Neural crest cell (in vitro differentiated cells): ENCODE measurements at regions not wholly inside any gene's neighbourhood (a gene's known extent, or its start where the extent isn't known, plus 50 kb on each side); places are given as distances from the start of the nearest gene placed in this dataset.

Source experiments
- DNase-seq: peaks from one replicate; pipeline ENCODE4 v3.0.0; 2021; ENCODE audit warnings: low read depth, mixed read lengths, low spot score
- H3K27ac Mint-ChIP-seq: one replicate; pipeline ENCODE4 v1.8.0; 2021; ENCODE audit warnings: mild to moderate bottlenecking, mixed read lengths; ENCODE audit not compliant: unreplicated experiment
- H3K27me3 Mint-ChIP-seq: 2 replicates; pipeline ENCODE4 v1.8.0; 2021; ENCODE audit warnings: low read depth, mild to moderate bottlenecking, mixed read lengths
- H3K36me3 Mint-ChIP-seq: 2 replicates; pipeline ENCODE4 v1.8.0; 2021; ENCODE audit warnings: low read depth, mild to moderate bottlenecking, mixed read lengths
- H3K4me1 Mint-ChIP-seq: 2 replicates; pipeline ENCODE4 v1.8.0; 2021; ENCODE audit warnings: mixed read lengths
- H3K4me3 Mint-ChIP-seq: one replicate; pipeline ENCODE4 v1.8.0; 2021; ENCODE audit warnings: mild to moderate bottlenecking, mixed read lengths
- H3K9me3 Mint-ChIP-seq: 2 replicates; pipeline ENCODE4 v1.8.0; 2021; ENCODE audit warnings: mixed read lengths
- TF ChIP-seq, protein P1 (sequence below): fragments of 200-600 bp; sonication (generic); conservative IDR thresholded peaks from 2 replicates; pipeline ENCODE4 v1.5.0; 2021; ENCODE audit warnings: antibody characterized with exemption, mild to moderate bottlenecking

DNA sequence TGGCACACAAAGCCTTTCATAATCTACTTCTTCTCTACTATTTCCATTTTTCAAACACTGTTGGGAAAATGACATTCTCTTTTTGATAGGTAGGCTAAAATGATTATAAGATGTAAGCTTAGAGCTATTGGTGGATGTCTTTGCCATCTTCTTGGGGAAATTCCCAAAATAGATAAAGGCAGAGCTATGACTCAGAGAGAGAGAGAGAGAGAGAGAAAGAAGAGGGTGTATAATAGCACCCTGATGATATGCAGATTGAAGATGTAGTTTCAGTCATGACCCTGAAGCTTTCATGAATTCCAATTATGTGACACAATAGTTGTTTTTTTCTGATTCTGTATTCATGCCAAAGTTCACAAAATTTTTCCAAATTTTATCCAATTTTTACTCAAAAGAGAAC is 529.1 kb downstream of the HS3ST4 start:
- Mint-ChIP-seq H3K36me3 (no peaks in the 10 kb centered on the region), H3K27me3 (no peaks in the 10 kb centered on the region), H3K27ac (no peak overlapping the region)

DNA sequence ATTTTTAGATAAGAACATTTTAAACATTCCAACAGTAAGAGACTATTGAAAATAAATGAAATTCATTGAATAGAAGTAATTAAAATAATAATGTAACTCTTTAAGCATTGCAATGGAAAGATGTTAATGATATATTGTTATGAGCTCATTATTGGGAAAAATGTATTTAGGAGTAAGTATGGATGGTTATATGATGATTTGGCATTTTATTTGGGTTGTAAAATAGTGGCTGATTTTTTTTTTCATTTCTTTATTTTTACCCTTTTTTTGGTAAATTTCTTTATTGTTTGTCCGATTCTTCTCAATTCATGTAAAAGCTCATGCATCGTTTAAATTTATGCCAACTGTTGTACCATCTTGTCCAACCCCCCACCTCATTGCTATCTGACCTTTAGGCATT is 539.9 kb downstream of the HS3ST4 start:
- DNase-seq = no peak
- H3K27ac Mint-ChIP-seq = no peak overlapping the region
- no peaks in the 10 kb centered on the region for H3K27me3 Mint-ChIP-seq
- H3K36me3 Mint-ChIP-seq = no peaks in the 10 kb centered on the region
- no peaks in the 10 kb centered on the region for H3K9me3 Mint-ChIP-seq
- TF ChIP-seq, protein P1, sequence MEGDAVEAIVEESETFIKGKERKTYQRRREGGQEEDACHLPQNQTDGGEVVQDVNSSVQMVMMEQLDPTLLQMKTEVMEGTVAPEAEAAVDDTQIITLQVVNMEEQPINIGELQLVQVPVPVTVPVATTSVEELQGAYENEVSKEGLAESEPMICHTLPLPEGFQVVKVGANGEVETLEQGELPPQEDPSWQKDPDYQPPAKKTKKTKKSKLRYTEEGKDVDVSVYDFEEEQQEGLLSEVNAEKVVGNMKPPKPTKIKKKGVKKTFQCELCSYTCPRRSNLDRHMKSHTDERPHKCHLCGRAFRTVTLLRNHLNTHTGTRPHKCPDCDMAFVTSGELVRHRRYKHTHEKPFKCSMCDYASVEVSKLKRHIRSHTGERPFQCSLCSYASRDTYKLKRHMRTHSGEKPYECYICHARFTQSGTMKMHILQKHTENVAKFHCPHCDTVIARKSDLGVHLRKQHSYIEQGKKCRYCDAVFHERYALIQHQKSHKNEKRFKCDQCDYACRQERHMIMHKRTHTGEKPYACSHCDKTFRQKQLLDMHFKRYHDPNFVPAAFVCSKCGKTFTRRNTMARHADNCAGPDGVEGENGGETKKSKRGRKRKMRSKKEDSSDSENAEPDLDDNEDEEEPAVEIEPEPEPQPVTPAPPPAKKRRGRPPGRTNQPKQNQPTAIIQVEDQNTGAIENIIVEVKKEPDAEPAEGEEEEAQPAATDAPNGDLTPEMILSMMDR = no peak
- H3K4me1 Mint-ChIP-seq = no peaks in the 10 kb centered on the region
- no peak overlapping the region for H3K4me3 Mint-ChIP-seq

More for the DNA sequence above, 529.1 kb downstream of the HS3ST4 start:
- peaks cover 21% of the 10 kb centered on the region for H3K4me1 Mint-ChIP-seq
- TF ChIP-seq, protein P1 = no peak
- no peak overlapping the region for H3K4me3 Mint-ChIP-seq
- no peaks in the 10 kb centered on the region for H3K9me3 Mint-ChIP-seq
- DNase-seq = no peak

DNA sequence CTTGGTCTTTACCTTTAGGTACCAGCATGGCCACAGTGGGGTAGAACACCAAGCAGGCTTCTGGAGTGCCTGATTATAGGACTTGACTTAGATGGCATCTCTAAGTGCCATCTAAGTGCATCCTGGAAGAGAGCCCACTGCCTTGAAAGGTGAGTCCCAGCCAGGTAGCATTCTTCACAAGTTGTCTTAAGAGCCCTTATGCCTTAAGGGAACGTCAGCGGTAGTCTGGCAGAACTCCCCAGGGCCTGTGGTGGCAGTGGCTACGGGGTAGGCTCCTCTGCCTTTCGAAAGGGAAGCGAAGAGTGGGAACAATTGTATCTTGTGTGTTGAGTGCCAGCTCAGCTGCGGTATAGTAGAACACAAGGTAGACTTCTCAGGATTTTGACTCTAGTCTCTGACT is 549.0 kb downstream of the HS3ST4 start:
- H3K4me3 Mint-ChIP-seq = no peak overlapping the region
- H3K27me3 Mint-ChIP-seq = no peaks in the 10 kb centered on the region
- TF ChIP-seq, protein P1 = no peak
- H3K27ac Mint-ChIP-seq = no peak overlapping the region
- H3K9me3 Mint-ChIP-seq = peaks cover 17% of the 10 kb centered on the region
- no peak for DNase-seq
- no peaks in the 10 kb centered on the region for H3K4me1 Mint-ChIP-seq
- peaks cover 13% of the 10 kb centered on the region for H3K36me3 Mint-ChIP-seq

DNA sequence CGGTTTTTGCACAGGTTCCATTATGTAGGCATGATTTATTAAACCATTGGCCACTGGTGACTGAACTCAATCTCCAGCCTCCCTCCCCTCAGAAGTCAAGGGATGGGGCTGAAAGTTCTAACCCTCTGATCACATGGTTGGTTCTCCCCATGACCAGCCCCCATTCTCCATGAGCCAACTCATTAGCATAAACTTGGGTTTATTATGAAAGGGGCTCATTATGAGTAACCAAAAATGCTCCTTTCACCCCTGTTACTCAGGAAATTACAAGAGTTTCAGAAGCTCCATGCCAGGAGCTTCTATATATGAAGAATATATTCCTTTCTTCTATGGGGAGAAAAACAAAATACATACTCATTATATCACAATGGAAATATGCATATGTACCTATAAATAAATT is 555.3 kb downstream of the HS3ST4 start:
- Mint-ChIP-seq H3K4me3 (no peak overlapping the region), H3K27ac (no peak overlapping the region), H3K9me3 (peaks cover 19% of the 10 kb centered on the region)

DNA sequence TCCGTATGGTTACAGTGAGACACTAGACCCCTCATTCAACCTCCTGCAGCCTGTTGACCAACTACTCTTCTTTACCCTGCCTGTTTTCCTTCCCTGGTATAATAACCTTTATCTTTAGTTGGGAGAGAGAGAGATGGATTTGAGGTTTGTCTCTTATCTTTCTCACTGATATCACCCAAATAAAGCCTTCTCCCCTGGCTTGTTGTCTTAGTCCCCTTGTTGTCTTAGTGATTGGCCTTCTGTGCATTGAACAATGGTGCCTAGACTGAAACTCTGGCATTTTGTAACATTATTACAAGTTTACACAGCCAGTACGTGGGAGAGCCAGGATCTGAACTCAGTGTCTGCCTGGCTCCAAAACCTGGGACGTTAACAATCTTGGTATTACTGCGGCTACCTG is 560.8 kb downstream of the HS3ST4 start:
- Mint-ChIP-seq H3K9me3 (peaks cover 17% of the 10 kb centered on the region), H3K27me3 (peaks cover 16% of the 10 kb centered on the region), H3K4me1 (no peaks in the 10 kb centered on the region), H3K27ac (no peak overlapping the region), H3K36me3 (peaks cover 6% of the 10 kb centered on the region), H3K4me3 (no peak overlapping the region)
- no peak for DNase-seq
- TF ChIP-seq, protein P1 = no peak

More for the DNA sequence above, 555.3 kb downstream of the HS3ST4 start:
- H3K4me1 Mint-ChIP-seq = no peaks in the 10 kb centered on the region
- DNase-seq = no peak
- TF ChIP-seq, protein P1 = no peak
- peaks cover 12% of the 10 kb centered on the region for H3K27me3 Mint-ChIP-seq
- H3K36me3 Mint-ChIP-seq = peaks cover 10% of the 10 kb centered on the region

DNA sequence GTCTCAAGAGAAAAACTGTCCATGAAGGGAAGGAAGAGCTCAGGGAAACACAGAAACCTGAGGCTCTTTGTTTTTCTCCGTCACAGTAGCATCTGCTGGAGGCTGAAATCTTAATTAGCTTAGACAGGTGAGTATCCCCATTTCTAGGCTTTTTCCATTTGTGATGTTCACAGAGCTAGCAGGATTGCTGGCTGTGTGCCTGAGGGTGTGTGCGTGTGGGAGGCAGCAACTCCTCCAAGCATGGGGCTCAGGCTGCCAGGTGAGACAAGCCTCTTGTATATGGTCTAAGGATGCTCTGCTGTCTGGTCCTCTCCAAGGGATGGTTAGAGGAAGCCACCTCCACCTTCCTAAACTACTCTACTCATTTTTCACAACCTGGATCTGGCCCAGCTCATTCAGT is 569.9 kb downstream of the HS3ST4 start:
- DNase-seq = no peak
- Mint-ChIP-seq H3K4me1 (no peaks in the 10 kb centered on the region), H3K27ac (no peak overlapping the region), H3K36me3 (no peaks in the 10 kb centered on the region), H3K4me3 (no peak overlapping the region), H3K9me3 (peaks cover 7% of the 10 kb centered on the region), H3K27me3 (no peaks in the 10 kb centered on the region)
- TF ChIP-seq, protein P1 = no peak
